ENCODE measurements at regions not wholly inside any gene's neighbourhood (a gene's known extent, or its start where the extent isn't known, plus 50 kb on each side); places are given as distances from the start of the nearest gene placed in this dataset.

GRCh38 chr2:235350234-235350633 lies 143.6 kb upstream of the AGAP1 start:
- no peak overlapping the region for H3K27ac Mint-ChIP-seq (ENCODE audit: low read depth)
- peaks cover 4% of the 10 kb centered on the region for H3K36me3 Mint-ChIP-seq (ENCODE audit: insufficient read depth)
- DNase-seq (ENCODE audit: low spot score in 2 of 2): no peak
- no peaks in the 10 kb centered on the region for H3K4me1 Mint-ChIP-seq
- no peaks in the 10 kb centered on the region for H3K9me3 Mint-ChIP-seq
- H3K27me3 Mint-ChIP-seq: peaks cover 59% of the 10 kb centered on the region
- H3K4me3 Mint-ChIP-seq: no peak overlapping the region
- no peak for ATAC-seq (replicated peaks; ENCODE audit: extremely low read depth, poor library complexity, severe bottlenecking)

GRCh38 chr2:235352541-235352940 lies 141.3 kb upstream of the AGAP1 start:
- DNase-seq (ENCODE audit: low spot score in 2 of 2) (no peak), ATAC-seq (replicated peaks; ENCODE audit: extremely low read depth, poor library complexity, severe bottlenecking) (no peak)
- Mint-ChIP-seq H3K36me3 (ENCODE audit: insufficient read depth) (peaks cover 4% of the 10 kb centered on the region), H3K4me1 (no peaks in the 10 kb centered on the region), H3K4me3 (no peak overlapping the region), H3K9me3 (no peaks in the 10 kb centered on the region), H3K27ac (ENCODE audit: low read depth) (no peak overlapping the region), H3K27me3 (peaks cover 52% of the 10 kb centered on the region)

GRCh38 chr2:235357881-235358280 lies 136.0 kb upstream of the AGAP1 start:
- Mint-ChIP-seq H3K4me1 (no peaks in the 10 kb centered on the region), H3K4me3 (no peak overlapping the region), H3K27me3 (peaks cover 45% of the 10 kb centered on the region), H3K27ac (ENCODE audit: low read depth) (no peak overlapping the region), H3K9me3 (no peaks in the 10 kb centered on the region), H3K36me3 (ENCODE audit: insufficient read depth) (no peaks in the 10 kb centered on the region)
- DNase-seq (ENCODE audit: low spot score in 2 of 2) (no peak), ATAC-seq (replicated peaks; ENCODE audit: extremely low read depth, poor library complexity, severe bottlenecking) (no peak)

GRCh38 chr2:235358981-235359471 lies 134.8 kb upstream of the AGAP1 start:
- Mint-ChIP-seq H3K4me3 (no peak overlapping the region), H3K27me3 (peaks cover 48% of the 10 kb centered on the region), H3K4me1 (no peaks in the 10 kb centered on the region), H3K36me3 (ENCODE audit: insufficient read depth) (no peaks in the 10 kb centered on the region), H3K27ac (ENCODE audit: low read depth) (no peak overlapping the region), H3K9me3 (no peaks in the 10 kb centered on the region)
- ATAC-seq (replicated peaks; ENCODE audit: extremely low read depth, poor library complexity, severe bottlenecking) (no peak), DNase-seq (ENCODE audit: low spot score in 2 of 2) (no peak)

- H3K9me3 Mint-ChIP-seq: no peaks in the 10 kb centered on the region
- H3K27ac Mint-ChIP-seq (ENCODE audit: low read depth): no peak overlapping the region
- DNase-seq (ENCODE audit: low spot score in 2 of 2) (no peak), ATAC-seq (replicated peaks; ENCODE audit: extremely low read depth, poor library complexity, severe bottlenecking) (no peak)
- peaks cover 49% of the 10 kb centered on the region for H3K27me3 Mint-ChIP-seq
- H3K4me1 Mint-ChIP-seq: no peaks in the 10 kb centered on the region
- no peaks in the 10 kb centered on the region for H3K36me3 Mint-ChIP-seq (ENCODE audit: insufficient read depth)
- H3K4me3 Mint-ChIP-seq: no peak overlapping the region
Measured at GRCh38 chr2:235360446-235360845, 133.4 kb upstream of the AGAP1 start.

- peaks cover 54% of the 10 kb centered on the region for H3K27me3 Mint-ChIP-seq
- H3K4me3 Mint-ChIP-seq: no peak overlapping the region
Measured at GRCh38 chr2:235365743-235366142, 128.1 kb upstream of the AGAP1 start.

GRCh38 chr2:235366390-235366789 lies 127.5 kb upstream of the AGAP1 start:
- ATAC-seq (replicated peaks; ENCODE audit: extremely low read depth, poor library complexity, severe bottlenecking) (no peak), DNase-seq (ENCODE audit: low spot score in 2 of 2) (no peak)
- Mint-ChIP-seq H3K9me3 (no peaks in the 10 kb centered on the region), H3K4me3 (no peak overlapping the region), H3K4me1 (no peaks in the 10 kb centered on the region), H3K36me3 (ENCODE audit: insufficient read depth) (no peaks in the 10 kb centered on the region), H3K27me3 (peaks cover 61% of the 10 kb centered on the region), H3K27ac (ENCODE audit: low read depth) (no peak overlapping the region)

More at GRCh38 chr2:235365743-235366142, 128.1 kb upstream of the AGAP1 start:
- Mint-ChIP-seq H3K4me1 (no peaks in the 10 kb centered on the region), H3K36me3 (ENCODE audit: insufficient read depth) (no peaks in the 10 kb centered on the region), H3K27ac (ENCODE audit: low read depth) (no peak overlapping the region), H3K9me3 (no peaks in the 10 kb centered on the region)
- ATAC-seq (replicated peaks; ENCODE audit: extremely low read depth, poor library complexity, severe bottlenecking) (no peak), DNase-seq (ENCODE audit: low spot score in 2 of 2) (no peak)

GRCh38 chr2:235366807-235367206 lies 127.0 kb upstream of the AGAP1 start:
- DNase-seq (ENCODE audit: low spot score in 2 of 2) (no peak), ATAC-seq (replicated peaks; ENCODE audit: extremely low read depth, poor library complexity, severe bottlenecking) (no peak)
- Mint-ChIP-seq H3K4me1 (no peaks in the 10 kb centered on the region), H3K4me3 (no peak overlapping the region), H3K9me3 (no peaks in the 10 kb centered on the region), H3K27me3 (peaks cover 63% of the 10 kb centered on the region), H3K36me3 (ENCODE audit: insufficient read depth) (no peaks in the 10 kb centered on the region), H3K27ac (ENCODE audit: low read depth) (no peak overlapping the region)

- Mint-ChIP-seq H3K9me3 (no peaks in the 10 kb centered on the region), H3K36me3 (ENCODE audit: insufficient read depth) (no peaks in the 10 kb centered on the region)
Measured at GRCh38 chr2:235371018-235371417, 122.8 kb upstream of the AGAP1 start.

GRCh38 chr2:235373171-235373570 lies 120.7 kb upstream of the AGAP1 start:
- no peak overlapping the region for H3K27ac Mint-ChIP-seq (ENCODE audit: low read depth)
- H3K27me3 Mint-ChIP-seq: peaks cover 64% of the 10 kb centered on the region
- no peak for ATAC-seq (replicated peaks; ENCODE audit: extremely low read depth, poor library complexity, severe bottlenecking)
- no peaks in the 10 kb centered on the region for H3K9me3 Mint-ChIP-seq
- no peaks in the 10 kb centered on the region for H3K4me1 Mint-ChIP-seq
- H3K36me3 Mint-ChIP-seq (ENCODE audit: insufficient read depth): no peaks in the 10 kb centered on the region
- DNase-seq (ENCODE audit: low spot score in 2 of 2): no peak
- H3K4me3 Mint-ChIP-seq: no peak overlapping the region

More at GRCh38 chr2:235371018-235371417, 122.8 kb upstream of the AGAP1 start:
- ATAC-seq (replicated peaks; ENCODE audit: extremely low read depth, poor library complexity, severe bottlenecking) (no peak), DNase-seq (ENCODE audit: low spot score in 2 of 2) (no peak)
- Mint-ChIP-seq H3K27ac (ENCODE audit: low read depth) (no peak overlapping the region), H3K4me3 (no peak overlapping the region), H3K27me3 (peaks cover 57% of the 10 kb centered on the region), H3K4me1 (no peaks in the 10 kb centered on the region)

- no peaks in the 10 kb centered on the region for H3K9me3 Mint-ChIP-seq
- no peaks in the 10 kb centered on the region for H3K4me1 Mint-ChIP-seq
- H3K4me3 Mint-ChIP-seq: no peak overlapping the region
- DNase-seq (ENCODE audit: low spot score in 2 of 2) (no peak), ATAC-seq (replicated peaks; ENCODE audit: extremely low read depth, poor library complexity, severe bottlenecking) (no peak)
- no peak overlapping the region for H3K27ac Mint-ChIP-seq (ENCODE audit: low read depth)
- no peaks in the 10 kb centered on the region for H3K36me3 Mint-ChIP-seq (ENCODE audit: insufficient read depth)
- peaks cover 57% of the 10 kb centered on the region for H3K27me3 Mint-ChIP-seq
Measured at GRCh38 chr2:235377176-235377575, 116.7 kb upstream of the AGAP1 start.

GRCh38 chr2:235378246-235378645 lies 115.6 kb upstream of the AGAP1 start:
- no peaks in the 10 kb centered on the region for H3K36me3 Mint-ChIP-seq (ENCODE audit: insufficient read depth)
- DNase-seq (ENCODE audit: low spot score in 2 of 2) (no peak), ATAC-seq (replicated peaks; ENCODE audit: extremely low read depth, poor library complexity, severe bottlenecking) (no peak)
- H3K27ac Mint-ChIP-seq (ENCODE audit: low read depth): no peak overlapping the region
- no peaks in the 10 kb centered on the region for H3K4me1 Mint-ChIP-seq
- H3K27me3 Mint-ChIP-seq: peaks cover 56% of the 10 kb centered on the region
- H3K9me3 Mint-ChIP-seq: no peaks in the 10 kb centered on the region
- H3K4me3 Mint-ChIP-seq: no peak overlapping the region

GRCh38 chr2:235378944-235379343 lies 114.9 kb upstream of the AGAP1 start:
- ATAC-seq (replicated peaks; ENCODE audit: extremely low read depth, poor library complexity, severe bottlenecking): no peak
- no peaks in the 10 kb centered on the region for H3K36me3 Mint-ChIP-seq (ENCODE audit: insufficient read depth)
- H3K4me3 Mint-ChIP-seq: no peak overlapping the region
- peaks cover 49% of the 10 kb centered on the region for H3K27me3 Mint-ChIP-seq
- no peaks in the 10 kb centered on the region for H3K4me1 Mint-ChIP-seq
- H3K27ac Mint-ChIP-seq (ENCODE audit: low read depth): no peak overlapping the region
- no peaks in the 10 kb centered on the region for H3K9me3 Mint-ChIP-seq
- DNase-seq (ENCODE audit: low spot score in 2 of 2): no peak
